Stimulated activated CD4-positive, alpha-beta T cell treated with anti-CD3 and anti-CD28 coated beads, Interleukin-12 subunit alpha, Interleukin-12 subunit beta, amount 100 ng/mL, for 4 hours (primary cell): ENCODE measurements at regions not wholly inside any gene's neighbourhood (a gene's known extent, or its start where the extent isn't known, plus 50 kb on each side); places are given as distances from the start of the nearest gene placed in this dataset.
"Not testable (repeated sequence)": the region's sequence is repeated elsewhere in the genome, so short reads cannot be mapped to it uniquely, and the experiment has no call there.

ENCODE experiments used
- DNase-seq: peaks from one replicate; pipeline ENCODE4 v3.0.0-alpha.2; 2020

- no peak for DNase-seq
Measured at GRCh38 chr10:130263289-130263688, 127.1 kb downstream of the GLRX3 start.

DNA sequence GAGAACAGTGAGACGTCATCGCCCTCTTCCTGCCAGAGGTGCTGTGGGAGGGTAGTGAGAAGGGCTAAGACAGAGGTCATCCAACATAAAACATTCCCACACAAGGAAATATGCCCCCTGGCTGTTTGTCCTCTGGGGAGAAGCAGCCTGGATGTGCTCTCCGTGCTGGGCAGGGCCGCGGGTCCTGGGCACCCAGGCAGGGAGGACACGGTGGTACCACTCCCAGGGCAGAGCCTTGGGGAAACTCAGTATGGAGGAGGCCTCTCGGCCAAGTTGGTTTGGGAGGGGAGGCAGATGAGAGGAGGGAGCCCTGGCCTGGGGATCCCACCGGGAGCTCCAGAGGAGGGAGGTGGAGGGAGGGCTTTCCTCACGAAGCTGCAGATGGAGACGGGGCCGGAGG, 129.4 kb downstream of the GLRX3 start:
- no peak for DNase-seq

DNA sequence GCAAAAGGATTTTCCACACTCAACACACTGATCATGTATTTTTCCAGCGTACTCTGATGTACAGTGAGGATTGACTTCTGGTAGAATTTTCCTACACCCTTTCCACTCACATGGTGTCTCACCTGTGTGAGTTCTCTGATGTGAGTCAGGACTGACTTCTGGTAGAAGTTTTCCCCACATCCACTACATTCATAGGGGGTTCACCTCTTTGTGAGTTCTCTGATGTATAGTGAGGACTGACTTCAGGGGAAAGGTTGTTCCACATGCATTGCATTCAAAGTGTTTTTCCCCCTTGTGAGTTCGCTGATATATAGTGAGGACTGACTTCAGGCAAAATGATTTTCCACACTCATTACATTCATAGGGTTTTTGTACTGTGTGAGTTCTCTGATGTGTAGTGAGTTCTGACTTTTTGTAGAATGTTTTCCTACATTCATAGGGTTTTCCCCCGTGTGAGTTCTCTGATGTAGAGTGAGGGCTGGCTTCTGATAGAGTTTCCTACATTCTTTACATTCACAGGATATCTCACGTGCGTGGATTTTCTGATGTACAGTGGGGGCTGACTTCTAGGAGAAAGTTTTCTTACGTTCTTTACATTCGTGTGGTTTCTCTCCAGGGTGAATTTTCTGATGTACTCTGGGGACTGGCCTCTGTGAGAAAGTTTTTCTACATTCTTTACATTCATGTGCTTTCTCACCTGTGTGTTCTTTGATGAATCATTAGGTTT, 146.5 kb downstream of the GLRX3 start:
- DNase-seq, result no peak

- no peak for DNase-seq
Measured at GRCh38 chr10:130283219-130283545, 147.0 kb downstream of the GLRX3 start.

DNA sequence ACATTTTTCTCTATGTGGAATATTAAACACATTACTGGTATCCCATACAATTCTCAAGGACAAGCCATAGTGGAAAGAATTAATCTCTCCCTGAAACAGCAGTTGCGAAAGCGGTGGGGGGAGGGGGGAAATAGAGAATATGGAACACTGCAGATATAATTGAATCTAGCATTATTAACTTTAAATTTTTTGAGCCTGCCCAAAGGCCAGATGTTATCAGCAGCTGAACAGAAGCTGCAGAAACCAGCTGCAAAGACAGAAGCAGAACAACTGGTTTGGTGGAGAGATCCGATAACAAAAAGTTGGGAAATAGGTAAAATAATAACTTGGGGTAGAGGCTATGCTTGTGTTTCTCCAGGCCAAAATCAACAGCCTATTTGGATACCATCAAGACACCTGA, 159.6 kb downstream of the GLRX3 start:
- DNase-seq, result not testable (repeated sequence)

DNA sequence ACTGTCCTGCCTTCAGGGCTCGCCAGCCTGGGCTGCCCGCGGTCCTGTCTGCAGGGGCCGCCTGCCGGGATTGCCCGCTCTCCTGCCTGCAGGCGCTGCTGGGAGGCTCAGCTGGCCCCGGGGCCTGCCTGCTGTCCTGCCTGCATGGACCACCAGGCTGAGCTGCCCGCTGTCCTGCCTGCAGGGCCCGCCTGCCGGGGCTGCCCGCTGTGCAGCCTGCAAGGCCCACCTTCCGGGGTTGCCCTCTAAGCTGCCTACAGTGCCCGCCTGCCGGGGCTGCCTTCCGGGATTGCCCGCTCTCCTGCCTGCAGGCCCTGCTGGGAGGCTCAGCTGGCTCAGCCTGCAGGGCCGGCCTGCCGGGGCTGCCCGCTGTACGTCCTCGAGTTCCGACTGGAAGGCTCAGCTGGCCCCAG, 164.4 kb downstream of the GLRX3 start:
- DNase-seq, result peak; percentile 59

DNA sequence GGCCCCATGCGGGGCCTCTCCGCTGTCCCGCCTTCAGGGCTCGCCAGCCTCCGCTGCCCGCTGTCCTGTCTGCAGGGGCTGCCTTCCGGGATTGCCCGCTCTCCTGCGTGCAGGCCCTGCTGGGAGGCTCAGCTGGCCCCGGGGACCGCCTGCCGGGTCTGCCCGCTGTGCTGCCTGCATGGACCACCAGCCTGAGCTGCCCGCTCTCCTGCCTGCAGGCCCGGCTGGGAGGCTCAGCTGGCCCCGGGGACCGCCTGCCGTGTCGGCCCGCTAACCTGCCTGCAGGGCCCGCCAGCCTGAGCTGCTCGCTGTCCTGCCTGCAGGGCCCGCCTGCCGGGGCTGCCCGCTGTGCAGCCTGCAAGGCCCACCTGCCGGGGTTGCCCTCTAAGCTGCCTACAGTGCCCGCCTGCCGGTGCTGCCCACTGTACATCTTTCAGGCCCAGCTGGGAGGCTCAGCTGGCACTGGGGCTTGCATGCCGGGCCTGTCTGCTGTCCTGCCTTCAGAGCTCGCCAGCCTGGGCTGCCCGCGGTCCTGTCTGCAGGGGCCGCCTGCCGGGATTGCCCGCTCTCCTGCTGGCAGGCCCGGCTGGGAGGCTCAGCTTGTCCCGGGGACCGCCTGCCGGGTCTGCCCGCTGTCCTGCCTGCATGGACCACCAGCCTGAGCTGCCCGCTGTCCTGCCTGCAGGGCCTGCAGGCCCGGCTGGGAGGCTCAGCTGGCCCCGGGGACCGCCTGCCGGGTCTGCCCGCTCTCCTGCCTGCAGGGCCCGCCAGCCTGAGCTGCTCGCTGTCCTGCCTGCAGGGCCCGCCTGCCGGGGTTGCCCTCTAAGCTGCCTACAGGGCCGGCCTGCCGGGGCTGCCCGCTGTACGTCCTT, 165.1 kb downstream of the GLRX3 start:
- DNase-seq, result peak; percentile 63

DNA sequence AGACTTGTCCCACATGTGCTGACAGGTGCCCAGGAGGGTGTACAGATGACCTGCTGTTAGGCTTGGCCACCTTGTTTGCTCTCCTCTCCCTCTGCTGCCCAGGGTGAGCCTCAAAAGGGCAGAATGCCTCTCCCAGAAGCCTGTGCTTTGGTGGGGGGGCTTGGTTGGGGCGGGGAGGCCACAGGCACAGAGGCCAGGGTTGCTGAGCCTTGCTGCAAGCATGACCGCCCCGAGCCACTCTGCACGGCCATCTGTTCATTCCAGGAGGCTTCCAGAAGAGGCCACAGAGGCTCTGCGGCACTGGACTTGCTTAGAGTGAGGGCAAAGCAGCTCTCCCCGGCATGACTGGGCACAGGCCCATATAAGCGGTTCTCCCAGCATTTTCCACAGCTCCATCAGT, 190.8 kb downstream of the GLRX3 start:
- no peak for DNase-seq

- no peak for DNase-seq
Measured at GRCh38 chr10:130329792-130330191, 193.6 kb downstream of the GLRX3 start.

DNA sequence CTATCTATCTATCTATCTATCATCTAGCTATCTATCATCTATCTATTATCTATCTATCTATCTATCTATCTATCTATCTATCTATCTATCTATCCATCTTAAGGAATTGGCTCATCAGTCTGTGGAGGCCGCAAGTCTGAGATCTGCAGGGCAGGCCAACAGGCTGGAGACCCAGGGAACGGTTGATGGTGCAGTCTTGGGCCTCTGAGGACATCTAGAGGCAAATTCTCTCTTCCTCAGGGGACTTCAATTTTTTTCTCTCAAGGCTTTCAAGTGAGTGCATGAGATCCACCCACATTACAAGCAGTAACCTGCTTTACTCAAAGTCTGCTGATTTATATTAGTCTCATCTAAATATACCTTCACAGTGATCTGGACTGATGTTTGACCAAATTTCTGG, 197.0 kb downstream of the GLRX3 start:
- DNase-seq, result no peak

DNA sequence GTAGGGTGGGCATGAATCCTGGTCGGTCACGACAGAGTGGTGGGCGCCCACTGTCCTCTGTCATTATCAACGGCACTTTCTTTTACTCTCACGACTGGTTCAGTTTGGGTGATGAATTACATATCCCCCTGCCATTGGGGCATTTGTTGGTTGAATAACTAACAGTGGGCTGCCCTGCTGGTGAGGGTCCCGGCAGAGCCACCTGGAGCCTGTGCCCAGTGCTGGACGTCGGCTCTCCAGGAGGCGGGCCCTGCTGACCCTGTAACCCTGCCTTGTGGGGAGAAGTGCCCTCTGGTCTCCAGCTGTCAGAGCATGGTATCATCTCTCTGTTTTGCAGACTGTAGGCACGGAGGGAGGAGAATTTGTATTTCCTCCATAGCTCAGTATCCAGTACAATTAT, 199.1 kb downstream of the GLRX3 start:
- DNase-seq, result no peak

DNA sequence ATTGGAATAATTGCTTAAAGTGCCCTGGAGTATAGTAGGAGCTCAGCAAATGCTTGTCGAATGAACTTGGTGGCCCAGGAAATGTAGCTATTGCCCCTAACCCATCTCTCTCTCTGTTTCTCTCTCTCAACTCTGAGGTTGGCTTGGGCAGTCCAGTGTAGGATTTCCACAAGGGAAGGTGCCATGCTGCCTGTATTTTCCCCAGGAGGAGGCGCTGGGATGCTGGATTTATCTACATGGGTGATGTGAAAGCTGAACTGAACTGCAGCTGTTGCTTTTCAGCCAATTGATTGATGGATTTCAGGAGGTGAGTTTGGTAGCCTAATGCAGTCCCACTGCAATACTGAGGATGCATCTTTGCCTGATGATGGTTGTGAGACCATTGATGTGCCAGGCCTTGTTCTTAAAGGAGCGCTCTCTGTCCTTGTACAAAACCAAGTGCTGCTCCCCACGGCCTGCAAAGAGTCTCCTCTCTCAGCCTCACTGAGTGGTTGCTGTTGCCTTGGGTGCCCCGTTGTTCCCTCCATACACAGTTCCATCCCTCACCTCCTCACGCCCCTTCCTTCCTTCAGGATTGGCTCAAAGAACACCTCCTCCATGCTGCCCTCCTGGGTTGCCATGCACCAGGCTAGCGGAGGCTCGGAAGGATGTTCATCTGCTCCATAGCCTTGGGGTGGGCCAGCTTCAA, 200.6 kb downstream of the GLRX3 start:
- no peak for DNase-seq

- DNase-seq, result no peak
Measured at GRCh38 chr10:130337305-130337640, 201.1 kb downstream of the GLRX3 start.

GRCh38 chr10:130337696-130338635, 201.8 kb downstream of the GLRX3 start:
- DNase-seq, result no peak

DNA sequence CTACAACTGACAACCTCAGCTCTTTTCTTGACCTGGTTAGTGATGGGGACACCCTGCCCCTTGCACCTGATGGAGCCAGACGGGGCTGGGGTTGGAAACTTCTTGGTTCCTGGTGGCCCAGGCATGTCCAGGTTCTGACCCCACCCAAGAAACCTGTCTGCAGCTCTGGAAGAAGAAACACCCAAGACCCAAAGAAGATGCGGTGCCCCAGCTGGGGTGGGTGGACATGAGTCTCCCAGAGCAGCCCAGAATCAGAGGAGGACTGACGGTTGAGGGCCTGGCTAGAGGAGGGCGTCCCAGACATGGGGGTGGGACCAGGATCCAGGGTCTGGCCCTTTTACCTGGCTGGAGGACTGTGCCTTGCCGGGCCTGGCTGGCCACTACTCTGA, 202.4 kb downstream of the GLRX3 start:
- DNase-seq, result no peak

GRCh38 chr10:130339091-130339490, 202.9 kb downstream of the GLRX3 start:
- DNase-seq, result no peak

DNA sequence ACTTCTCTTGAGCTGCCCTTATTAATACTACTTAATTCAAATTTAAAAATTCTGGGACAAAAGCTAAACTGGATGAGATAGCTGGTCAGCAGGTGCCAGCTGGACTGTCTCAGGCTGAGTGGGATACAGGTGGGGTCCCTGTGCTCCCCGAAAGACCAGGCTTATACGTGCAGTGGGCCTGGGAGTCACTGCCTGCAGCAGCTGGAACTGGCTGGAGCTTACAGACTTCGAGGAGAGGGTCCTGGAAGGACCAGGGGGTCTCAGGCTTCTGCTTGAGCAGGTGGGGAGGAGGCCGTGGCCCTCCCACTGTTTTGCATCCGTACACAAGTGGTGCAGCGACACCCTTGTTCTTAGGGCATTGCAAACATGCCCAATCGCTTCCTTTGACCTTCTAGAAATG, 203.7 kb downstream of the GLRX3 start:
- no peak for DNase-seq

GRCh38 chr10:130340816-130341215, 204.6 kb downstream of the GLRX3 start:
- no peak for DNase-seq

DNA sequence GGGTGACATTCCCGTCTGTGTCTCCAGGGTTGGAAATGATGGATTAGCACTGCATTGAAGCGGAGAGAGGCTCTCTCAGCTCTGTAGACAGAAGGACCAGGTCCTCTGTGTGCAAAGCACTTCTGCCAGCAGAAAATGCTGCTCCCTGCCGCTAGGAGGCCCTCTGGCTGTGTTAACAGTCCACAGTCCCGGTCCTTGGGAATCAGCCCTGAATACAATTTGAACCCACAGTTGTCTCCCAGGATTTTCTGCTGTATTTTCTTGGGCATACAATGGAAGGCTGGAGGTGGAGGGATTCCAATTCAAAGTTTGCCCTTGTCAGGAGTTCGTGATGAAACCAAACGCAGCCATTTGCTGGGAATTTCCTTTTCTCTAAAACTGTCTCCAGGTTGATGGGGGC, 205.2 kb downstream of the GLRX3 start:
- no peak for DNase-seq

GRCh38 chr10:130345728-130346127, 209.5 kb downstream of the GLRX3 start:
- no peak for DNase-seq

DNA sequence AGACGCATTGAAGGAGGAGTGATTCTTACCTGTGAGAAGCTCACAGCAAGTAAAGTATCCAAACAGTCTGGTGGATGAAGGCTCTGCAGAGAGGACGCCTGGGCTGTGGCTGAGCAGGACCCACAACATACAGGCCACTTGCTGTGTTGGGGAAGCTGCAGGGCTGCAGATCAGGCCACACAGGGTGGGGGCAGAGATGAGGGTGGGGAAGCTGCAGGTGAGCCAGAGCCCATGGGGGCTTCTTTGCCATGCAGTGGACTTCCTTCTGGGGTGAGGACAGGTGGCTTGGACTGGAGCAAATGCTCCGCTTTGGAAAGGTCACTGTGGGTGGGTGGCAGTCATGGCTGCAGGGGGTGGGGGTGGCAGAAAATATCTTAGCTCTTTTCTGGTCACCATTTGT, 214.8 kb downstream of the GLRX3 start:
- no peak for DNase-seq

GRCh38 chr10:130351466-130352290, 215.5 kb downstream of the GLRX3 start:
- no peak for DNase-seq
